Gastroesophageal sphincter (tissue), 4 donors: ENCODE measurements at regions not wholly inside any gene's neighbourhood (a gene's known extent, or its start where the extent isn't known, plus 50 kb on each side); places are given as distances from the start of the nearest gene placed in this dataset.

ENCODE experiments used
- ATAC-seq: fragments of 150-250 bp; one replicate; pipeline ENCODE4 v1.9.1; 2016; ENCODE audit warnings: mild to moderate bottlenecking, moderate library complexity
- H3K27ac ChIP-seq, 4 donors: fragments of 200-600 bp; sonication (generic) in 3 of 4; 1 replicate in 3 of 4; 2 replicates in 1 of 4; pipeline ENCODE4 v1.5.1; 2016 to 2019
- H3K27me3 ChIP-seq: fragments of 200-600 bp; sonication (generic); one replicate; pipeline ENCODE4 v1.5.1; 2019
- H3K36me3 ChIP-seq, 2 donors: fragments of 200-600 bp; sonication (generic); one replicate each; pipeline ENCODE4 v1.5.1; 2019; ENCODE audit warnings: control low read depth in 1 of 2
- H3K4me1 ChIP-seq, 3 donors: fragments of 200-600 bp; sonication (generic); 1 replicate in 2 of 3; 2 replicates in 1 of 3; pipeline ENCODE4 v1.5.1; 2016 to 2019; ENCODE audit warnings: control low read depth in 2 of 3
- H3K4me3 ChIP-seq, 2 donors: fragments of 200-600 bp; sonication (generic); one replicate each; pipeline ENCODE4 v1.5.1; 2019; ENCODE audit warnings: mild to moderate bottlenecking in 1 of 2, moderate library complexity in 1 of 2
- H3K9me3 ChIP-seq, 3 donors: fragments of 200-600 bp; sonication (generic); one replicate each; pipeline ENCODE4 v1.5.1; 2017 to 2019; ENCODE audit warnings: control low read depth in 2 of 3
- CTCF ChIP-seq, 4 experiments: fragments of 200-600 bp in 2 of 4; fragments of 450-650 bp in 2 of 4; sonication (generic) in 1 of 4; IDR thresholded peaks; one replicate each; pipeline ENCODE4 v1.5.1; 2017 to 2019; ENCODE audit warnings: antibody characterized with exemption in 4 of 4, mild to moderate bottlenecking in 2 of 4, moderate library complexity in 2 of 4
- EP300 ChIP-seq: sonication (generic); formaldehyde crosslinking; IDR thresholded peaks from one replicate; pipeline ENCODE4 v1.6.1; 2017; ENCODE audit warnings: antibody characterized with exemption, mild to moderate bottlenecking
- POLR2A ChIP-seq, 2 donors: fragments of 450-650 bp; IDR thresholded peaks; one replicate each; pipeline ENCODE4 v1.6.1; 2017; ENCODE audit warnings: antibody characterized with exemption in 2 of 2, mild to moderate bottlenecking in 2 of 2, moderate library complexity in 1 of 2
- POLR2AphosphoS5 ChIP-seq: sonication (generic); formaldehyde crosslinking; IDR thresholded peaks from one replicate; pipeline ENCODE4 v1.6.1; 2017; ENCODE audit warnings: antibody characterized with exemption
- WGBS, 2 donors: methylation state at CpG; one replicate each; pipeline ENCODE4 v1.1.5; 2018; ENCODE audit warnings: low coverage in 1 of 2; 5-methylcytosine and 5-hydroxymethylcytosine counted together

GRCh38 chr9:74293479-74293878, 203.7 kb upstream of the RORB start:
- Histone ChIP-seq H3K27ac (no peak overlapping the region), H3K9me3 (no peaks in the 10 kb centered on the region), H3K36me3 (no peaks in the 10 kb centered on the region), H3K27me3 (no peaks in the 10 kb centered on the region), H3K4me3 (no peak overlapping the region), H3K4me1 (no peaks in the 10 kb centered on the region)
- WGBS, 2 donors: 68 to 100% methylated on average over 1 to 2 of the region's 2 CpGs
- no peak for ATAC-seq
- no peak for TF ChIP-seq EP300
- no peak for TF ChIP-seq POLR2AphosphoS5
- TF ChIP-seq POLR2A (IDR thresholded peaks at IDR 0.05): no peak
- TF ChIP-seq CTCF (IDR thresholded peaks at IDR 0.05): no peak

DNA sequence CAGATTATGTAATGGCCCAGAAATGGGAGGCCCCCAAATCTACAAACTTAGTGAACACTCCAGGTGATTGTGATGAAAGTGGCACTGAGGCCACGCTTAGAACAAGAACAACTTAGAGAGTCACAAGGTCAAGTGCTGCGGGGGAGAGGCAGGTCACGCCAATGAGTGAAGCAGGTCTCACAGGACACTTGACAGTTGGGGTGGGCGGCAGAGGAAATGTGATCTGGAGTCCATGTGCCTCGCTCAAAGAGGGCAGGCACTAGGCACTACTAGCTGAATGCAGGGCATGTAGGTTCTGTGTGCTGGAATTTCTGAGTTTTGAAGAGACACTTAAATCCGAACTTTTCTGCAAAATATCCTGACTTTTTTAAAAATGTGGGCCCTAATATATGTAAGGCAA, 193.2 kb upstream of the RORB start:
- no peak overlapping the region for H3K27ac ChIP-seq
- 59 to 72% methylated on average over 2 to 6 of the region's 6 CpGs for WGBS, 2 donors
- H3K36me3 ChIP-seq: no peaks in the 10 kb centered on the region
- ATAC-seq: no peak
- H3K4me3 ChIP-seq: no peak overlapping the region
- no peaks in the 10 kb centered on the region for H3K4me1 ChIP-seq
- no peaks in the 10 kb centered on the region for H3K9me3 ChIP-seq
- TF ChIP-seq POLR2A (IDR thresholded peaks at IDR 0.05) (no peak), CTCF (IDR thresholded peaks at IDR 0.05) (no peak), EP300 (no peak), POLR2AphosphoS5 (no peak)
- no peaks in the 10 kb centered on the region for H3K27me3 ChIP-seq

DNA sequence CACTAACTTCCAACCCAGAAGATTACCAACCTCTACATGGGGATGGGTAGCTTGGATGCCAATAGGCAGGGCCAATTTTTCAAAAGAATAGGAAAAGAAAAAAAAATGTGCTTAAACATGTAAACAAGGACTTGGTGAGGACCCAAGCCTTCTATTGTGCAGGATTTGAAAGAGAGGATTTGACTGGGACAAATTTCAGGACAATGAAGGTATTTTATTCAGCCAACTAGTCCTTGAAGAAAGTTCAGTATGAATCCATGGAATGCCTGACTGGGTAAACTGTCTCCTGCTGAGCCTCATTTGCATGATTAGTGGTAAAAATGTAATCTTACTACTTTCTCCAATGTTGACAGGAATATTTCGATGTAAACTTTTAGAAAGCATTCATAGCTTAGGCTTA, 192.5 kb upstream of the RORB start:
- WGBS, 2 donors: 47 to 71% methylated on average over 1 of the region's 1 CpG
- Histone ChIP-seq H3K9me3 (no peaks in the 10 kb centered on the region), H3K4me3 (no peak overlapping the region), H3K36me3 (no peaks in the 10 kb centered on the region), H3K27ac (no peak overlapping the region), H3K27me3 (no peaks in the 10 kb centered on the region), H3K4me1 (no peaks in the 10 kb centered on the region)
- TF ChIP-seq POLR2A (IDR thresholded peaks at IDR 0.05) (no peak), EP300 (no peak), POLR2AphosphoS5 (no peak), CTCF (IDR thresholded peaks at IDR 0.05) (no peak)
- ATAC-seq: no peak

- Histone ChIP-seq H3K27me3 (no peaks in the 10 kb centered on the region), H3K4me3 (no peak overlapping the region), H3K27ac (no peak overlapping the region), H3K36me3 (no peaks in the 10 kb centered on the region), H3K9me3 (no peaks in the 10 kb centered on the region), H3K4me1 (no peaks in the 10 kb centered on the region)
- ATAC-seq: no peak
- no peak for TF ChIP-seq POLR2AphosphoS5
- no peak for TF ChIP-seq CTCF (IDR thresholded peaks at IDR 0.05)
- TF ChIP-seq EP300: no peak
- no peak for TF ChIP-seq POLR2A (IDR thresholded peaks at IDR 0.05)
- 48 to 54% methylated on average over 2 of the region's 2 CpGs for WGBS, 2 donors
These were observed 187.5 kb upstream of the RORB start for GRCh38 chr9:74309654-74310053.

DNA sequence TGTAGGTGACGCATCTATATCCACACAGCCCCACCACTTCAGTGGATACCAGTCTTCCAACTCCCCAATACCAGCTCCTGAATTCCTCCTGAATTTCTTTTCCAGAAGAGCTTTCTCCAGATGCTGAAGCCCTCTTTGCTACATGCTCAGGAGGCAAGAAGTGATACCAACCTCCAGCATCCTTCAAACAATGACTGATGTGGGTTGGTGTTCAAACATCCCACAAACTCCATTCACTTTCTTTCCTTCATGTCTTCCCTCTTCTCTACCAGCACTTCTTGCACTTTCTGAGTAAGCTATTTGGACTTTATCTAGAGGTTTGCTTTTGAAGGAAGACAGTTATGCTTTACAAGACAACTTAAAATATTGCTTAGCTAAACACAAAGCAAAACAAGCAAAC, 179.9 kb upstream of the RORB start:
- no peak for ATAC-seq
- WGBS, 2 donors: 0 to 80% methylated on average over 1 of the region's 1 CpG
- Histone ChIP-seq H3K9me3 (peaks cover 0 to 13% (median 0%) of the 10 kb centered on the region in 3 donors), H3K27ac (no peak overlapping the region), H3K4me3 (no peak overlapping the region), H3K36me3 (no peaks in the 10 kb centered on the region), H3K4me1 (no peaks in the 10 kb centered on the region), H3K27me3 (no peaks in the 10 kb centered on the region)
- TF ChIP-seq POLR2A (IDR thresholded peaks at IDR 0.05): no peak
- TF ChIP-seq POLR2AphosphoS5: no peak
- no peak for TF ChIP-seq CTCF (IDR thresholded peaks at IDR 0.05)
- no peak for TF ChIP-seq EP300
